ENCODE measurements at regions not wholly inside any gene's neighbourhood (a gene's known extent, or its start where the extent isn't known, plus 50 kb on each side); places are given as distances from the start of the nearest gene placed in this dataset.

DNA sequence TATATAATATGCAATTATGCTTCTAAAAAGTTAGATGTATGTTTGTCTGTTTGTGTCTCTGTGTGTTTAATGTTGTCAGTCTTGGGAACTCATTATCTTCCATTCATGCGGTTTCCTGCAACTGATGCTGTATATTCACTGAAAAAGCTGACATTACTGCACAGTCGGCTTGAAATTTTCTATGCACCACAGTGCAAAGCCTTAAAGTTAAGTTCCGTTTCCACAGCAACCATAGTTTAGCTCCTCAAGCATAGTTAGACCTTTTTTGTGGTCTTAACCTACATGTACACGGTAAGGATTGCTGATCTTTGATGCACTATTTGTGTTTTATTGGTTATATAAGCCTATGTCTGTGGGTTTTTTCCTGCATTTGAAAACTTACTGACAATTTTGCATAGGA is 309.4 kb downstream of the KCNC2 start:
- TF ChIP-seq, protein P1, sequence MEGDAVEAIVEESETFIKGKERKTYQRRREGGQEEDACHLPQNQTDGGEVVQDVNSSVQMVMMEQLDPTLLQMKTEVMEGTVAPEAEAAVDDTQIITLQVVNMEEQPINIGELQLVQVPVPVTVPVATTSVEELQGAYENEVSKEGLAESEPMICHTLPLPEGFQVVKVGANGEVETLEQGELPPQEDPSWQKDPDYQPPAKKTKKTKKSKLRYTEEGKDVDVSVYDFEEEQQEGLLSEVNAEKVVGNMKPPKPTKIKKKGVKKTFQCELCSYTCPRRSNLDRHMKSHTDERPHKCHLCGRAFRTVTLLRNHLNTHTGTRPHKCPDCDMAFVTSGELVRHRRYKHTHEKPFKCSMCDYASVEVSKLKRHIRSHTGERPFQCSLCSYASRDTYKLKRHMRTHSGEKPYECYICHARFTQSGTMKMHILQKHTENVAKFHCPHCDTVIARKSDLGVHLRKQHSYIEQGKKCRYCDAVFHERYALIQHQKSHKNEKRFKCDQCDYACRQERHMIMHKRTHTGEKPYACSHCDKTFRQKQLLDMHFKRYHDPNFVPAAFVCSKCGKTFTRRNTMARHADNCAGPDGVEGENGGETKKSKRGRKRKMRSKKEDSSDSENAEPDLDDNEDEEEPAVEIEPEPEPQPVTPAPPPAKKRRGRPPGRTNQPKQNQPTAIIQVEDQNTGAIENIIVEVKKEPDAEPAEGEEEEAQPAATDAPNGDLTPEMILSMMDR (IDR thresholded peaks at IDR 0.05; ENCODE audit: low read depth, low read length) = no peak
- no peak for TF ChIP-seq MAX (IDR thresholded peaks at IDR 0.05; ENCODE audit: low read depth, low read length)

Measured in NB4 (cell line).